Heart left ventricle (tissue), 13 donors: ENCODE measurements at regions not wholly inside any gene's neighbourhood (a gene's known extent, or its start where the extent isn't known, plus 50 kb on each side); places are given as distances from the start of the nearest gene placed in this dataset.

ENCODE experiments used
- CTCF ChIP-seq, 12 donors: fragments of 200-600 bp; sonication (generic) in 4 of 12; IDR thresholded peaks; one replicate each; pipeline versions ENCODE4 v1.5.0 to v1.8.0; 2018 to 2022; ENCODE audit warnings: antibody characterized with exemption in 12 of 12, mild to moderate bottlenecking in 5 of 12
- POLR2A ChIP-seq, 2 donors: fragments of 450-650 bp; IDR thresholded peaks; one replicate each; pipeline ENCODE4 v1.6.1; 2017; ENCODE audit warnings: antibody characterized with exemption in 2 of 2, mild to moderate bottlenecking in 2 of 2, moderate library complexity in 2 of 2
- donor health status: ischemic (EF 13 %, LVEDD 7.1; RV severe dilation, severe dysfunction).
- donor health status: DM: no; HTN: yes; CAD: no.
- donor health status: DM: no; HTN: no; CAD: no.
- donor health status: ischemic (EF 25% LVEDD 6.9; RV normal size, moderate dysfunction).
- donor health status: ischemic (EF 25% LVEDD 5.7; RV mildly dilated, moderate dysfunction).
- donor health status: ischemic (EF 35%, LVEDD 5.7; RV mildly dilated, moderate dysfunction).
- donor health status: nonischemic (EF 11% LVEDD 7.7; RV severe dilation, severe dysfunction).
- donor health status: DM: yes; HTN: yes; CAD: no.
- donor health status: PGD.
- donor health status: ischemic (EF 29% LVEDD 5.4; RV normal size, mild dysfunction).
- donor health status: nonischemic (EF 23%, LVEDD 6.1; RV moderate dilation, normal function).

- TF ChIP-seq CTCF (IDR thresholded peaks at IDR 0.05) (no peak), POLR2A (IDR thresholded peaks at IDR 0.05) (no peak)
Observed at GRCh38 chr2:217469203-217469810, 533.5 kb downstream of the TNS1 start.
